Dermis microvascular lymphatic vessel endothelial cell (primary cell): ENCODE measurements at regions not wholly inside any gene's neighbourhood (a gene's known extent, or its start where the extent isn't known, plus 50 kb on each side); places are given as distances from the start of the nearest gene placed in this dataset.
A peak's percentile ranks its signal among the peaks of the same experiment; 100 is the strongest.
"Not testable (repeated sequence)": the region's sequence is repeated elsewhere in the genome, so short reads cannot be mapped to it uniquely, and the experiment has no call there.

Source experiments
- DNase-seq, 2 donors: peaks; one replicate each; pipeline versions ENCODE4 v3.0.0 to v3.0.0-alpha.2; 2010; ENCODE audit warnings: low read depth in 2 of 2

DNA sequence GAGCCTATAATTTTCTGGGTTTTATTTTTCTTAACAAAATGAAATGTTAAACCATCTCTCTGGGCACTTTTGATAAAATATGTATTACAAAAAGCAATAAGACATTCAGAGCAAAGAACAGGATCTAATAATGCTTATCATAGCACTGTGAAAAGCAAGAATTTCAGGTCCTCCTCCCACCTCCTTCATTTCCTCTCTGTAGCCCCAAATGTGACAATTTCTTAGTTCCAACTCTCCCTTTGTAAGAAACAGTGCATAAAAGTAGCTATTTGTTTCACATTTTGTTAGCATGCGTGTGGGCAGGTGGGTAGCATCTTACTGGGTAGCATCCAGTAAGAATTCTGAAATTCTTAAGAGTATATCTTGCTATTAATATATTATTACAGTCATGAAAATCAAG, 130.9 kb upstream of the RASA1 start:
- no peak for DNase-seq

DNA sequence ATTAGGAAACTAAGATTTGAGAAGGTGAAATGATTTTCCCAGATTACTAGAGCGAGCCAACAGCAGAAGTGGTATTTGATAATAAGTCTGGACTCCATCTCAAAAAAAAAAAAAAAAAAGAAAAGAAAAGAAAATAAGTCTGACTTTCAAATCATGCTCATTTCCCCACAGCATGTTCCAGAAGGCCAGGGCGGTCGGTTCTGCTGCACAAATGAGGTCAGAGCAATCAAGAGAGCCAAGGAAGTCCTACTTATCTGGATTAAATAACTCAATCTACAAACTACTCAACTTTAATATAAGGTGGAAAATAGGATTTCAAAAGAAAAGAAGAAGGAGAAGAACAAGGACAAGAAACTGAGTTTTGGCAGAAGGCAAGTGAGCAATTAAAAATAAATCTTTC, 130.4 kb upstream of the RASA1 start:
- no peak for DNase-seq

DNA sequence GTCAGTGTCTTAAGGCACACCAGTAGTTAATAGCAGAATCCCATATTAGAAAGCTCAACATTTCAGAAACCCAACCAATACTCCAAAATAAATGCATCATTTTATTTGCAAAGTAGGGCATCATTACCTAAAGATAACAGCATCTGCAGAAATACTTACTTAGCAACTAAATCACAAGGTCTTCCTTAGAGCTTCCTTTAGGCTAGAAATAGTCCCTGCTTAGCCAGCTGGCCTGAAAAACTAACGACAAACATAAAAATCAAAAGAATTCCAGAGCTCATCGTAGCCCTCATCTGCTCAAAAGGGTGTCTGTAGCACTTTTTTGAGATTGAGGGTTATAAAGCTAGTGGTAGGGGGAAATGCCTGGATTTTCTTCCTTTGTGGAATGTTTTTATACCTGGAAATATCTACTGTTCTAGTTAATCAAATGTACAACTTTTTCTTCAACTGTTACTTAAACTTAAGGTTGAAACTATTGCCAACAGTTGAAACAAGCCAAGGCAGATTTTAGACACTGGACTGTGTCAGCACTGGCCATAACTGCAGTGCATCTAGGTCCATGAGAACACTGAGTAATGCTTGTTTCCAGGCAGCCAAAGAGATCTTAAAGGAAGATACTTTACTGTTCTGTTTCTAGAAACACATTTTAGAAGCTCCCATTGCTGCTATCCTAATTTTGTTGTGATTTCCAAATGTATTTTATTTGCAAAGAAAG, 129.4 kb upstream of the RASA1 start:
- no peak for DNase-seq

DNA sequence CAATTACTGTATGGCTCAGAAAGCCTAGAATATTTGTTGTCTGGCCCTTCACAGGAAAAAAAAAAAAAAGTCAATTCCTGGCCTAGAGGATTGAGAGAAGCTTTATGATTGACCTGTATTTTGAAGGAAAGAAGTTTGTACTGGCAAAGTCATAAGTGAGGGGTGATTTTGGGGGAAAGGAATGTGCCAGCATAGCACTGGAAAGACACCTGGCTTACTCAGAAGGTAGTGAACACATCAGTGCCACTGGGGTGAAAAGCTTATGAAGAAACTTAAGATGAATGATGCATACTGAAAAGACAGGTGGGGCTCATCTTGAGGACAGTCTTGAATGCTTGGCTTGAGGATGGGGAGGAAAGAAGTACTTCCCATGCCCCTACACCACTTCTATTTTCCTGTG, 127.9 kb upstream of the RASA1 start:
- no peak for DNase-seq

DNA sequence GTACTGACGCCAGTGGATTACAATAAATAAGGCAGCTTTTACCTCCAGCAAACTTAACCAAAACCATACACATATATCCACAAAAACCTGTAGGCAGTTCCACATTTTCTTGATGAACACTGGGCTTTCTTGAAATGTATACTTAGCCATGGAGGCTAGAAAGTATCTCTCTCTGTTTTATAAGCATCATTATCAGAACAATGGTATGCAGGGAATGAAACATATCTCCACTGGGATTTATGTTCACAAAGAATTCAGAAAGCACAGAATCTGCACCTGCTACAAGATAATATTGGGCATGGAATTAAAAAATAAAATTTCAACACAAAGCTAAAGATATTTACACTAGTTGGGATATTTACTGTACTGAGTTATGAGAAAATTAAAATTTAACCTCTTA, 126.1 kb upstream of the RASA1 start:
- DNase-seq: no peak

DNA sequence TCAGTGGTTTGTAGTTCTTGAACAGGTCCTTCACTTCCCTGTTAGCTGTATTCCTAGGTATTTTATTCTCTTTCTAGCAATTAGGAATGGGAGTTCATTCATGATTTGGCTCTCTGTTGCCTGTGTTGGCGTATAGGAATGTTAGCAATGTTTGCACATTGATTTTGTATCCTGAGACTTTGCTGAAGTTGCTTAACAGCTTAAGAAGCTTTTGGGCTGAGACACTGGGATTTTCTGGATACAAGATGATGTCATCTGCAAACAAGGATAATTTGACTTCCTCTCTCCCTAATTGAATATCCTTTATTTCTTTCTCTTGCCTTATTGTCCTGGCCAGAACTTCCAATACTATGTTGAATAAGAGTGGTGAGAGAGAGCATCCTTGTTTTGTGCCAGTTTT, 121.8 kb upstream of the RASA1 start:
- not testable (repeated sequence) for DNase-seq

DNA sequence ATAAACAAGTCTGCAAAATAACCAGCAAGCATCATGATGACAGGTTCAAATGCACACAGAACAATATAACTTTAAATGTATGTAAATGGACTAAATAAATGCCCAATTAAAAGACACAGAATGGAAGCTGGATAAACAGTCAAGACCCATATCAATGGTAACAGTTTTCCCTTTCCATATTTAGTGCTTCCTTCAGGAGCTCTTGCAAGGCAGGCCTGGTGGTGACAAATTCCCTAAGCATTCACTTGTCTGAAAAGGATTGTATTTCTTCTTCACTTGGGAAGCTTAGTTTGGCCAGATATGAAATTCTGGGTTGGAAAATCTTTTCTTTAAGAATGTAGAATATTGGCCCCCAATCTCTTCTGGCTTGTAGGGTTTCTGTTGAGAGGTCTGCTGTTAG, 120.2 kb upstream of the RASA1 start:
- DNase-seq: no peak

DNA sequence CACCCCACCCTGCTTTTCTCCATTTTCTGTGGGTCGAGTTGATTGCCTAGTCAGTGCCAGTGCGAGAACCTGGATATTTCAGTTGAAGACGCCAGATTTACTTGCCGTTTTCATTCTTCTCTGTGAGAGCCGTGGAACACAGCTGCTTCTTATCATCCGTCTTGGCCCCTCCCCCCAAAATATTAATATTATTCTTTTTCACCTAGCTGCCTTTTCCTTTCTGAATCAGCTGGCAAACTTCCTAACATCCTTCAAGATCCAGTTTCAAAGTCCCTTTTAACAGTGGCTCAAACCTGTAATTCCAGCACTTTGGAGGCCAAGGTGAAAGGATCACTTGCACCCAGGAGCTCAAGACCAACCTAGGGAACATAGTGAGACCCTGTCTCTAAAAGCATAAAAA, 117.1 kb upstream of the RASA1 start:
- DNase-seq: peak in 1 of 2 donors; percentile 15

DNA sequence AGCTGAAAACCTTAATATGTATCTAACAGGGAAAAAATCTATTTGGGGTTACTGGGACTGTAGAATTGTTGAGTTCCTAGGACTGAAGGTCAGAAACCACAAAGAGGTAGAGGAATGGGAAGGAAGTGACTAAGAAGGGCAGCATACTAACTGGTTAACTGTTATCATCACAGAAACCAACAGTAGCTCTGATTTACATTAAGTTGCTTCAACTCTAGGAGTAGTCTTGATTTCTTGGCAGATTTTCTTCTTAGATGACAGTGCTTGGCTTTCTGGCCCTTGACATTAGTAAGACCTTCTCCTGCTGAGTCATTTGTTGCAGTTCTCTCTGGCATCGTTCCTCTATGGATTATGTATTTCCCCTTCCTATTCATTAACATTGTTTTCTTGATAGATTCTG, 116.1 kb upstream of the RASA1 start:
- DNase-seq: peak in 1 of 2 donors; percentile 85

DNA sequence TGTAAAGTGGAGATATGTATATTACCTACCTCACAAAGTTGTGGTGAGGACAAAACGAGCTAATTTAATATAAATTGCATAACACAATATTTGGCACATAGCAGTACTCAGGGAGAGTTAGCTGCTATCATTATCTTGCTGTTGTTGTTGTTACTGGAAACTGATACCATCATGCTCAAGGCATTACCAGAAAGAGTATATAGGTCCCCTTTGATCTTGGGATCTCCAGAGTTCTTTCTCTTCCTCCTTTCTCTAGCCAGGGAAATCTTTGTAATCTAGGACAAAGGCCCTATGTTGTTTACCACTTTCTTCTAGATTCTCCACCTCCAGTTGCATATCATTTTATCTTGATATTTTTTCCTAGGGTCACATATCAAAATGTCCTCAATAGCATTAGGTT, 114.8 kb upstream of the RASA1 start:
- no peak for DNase-seq

DNA sequence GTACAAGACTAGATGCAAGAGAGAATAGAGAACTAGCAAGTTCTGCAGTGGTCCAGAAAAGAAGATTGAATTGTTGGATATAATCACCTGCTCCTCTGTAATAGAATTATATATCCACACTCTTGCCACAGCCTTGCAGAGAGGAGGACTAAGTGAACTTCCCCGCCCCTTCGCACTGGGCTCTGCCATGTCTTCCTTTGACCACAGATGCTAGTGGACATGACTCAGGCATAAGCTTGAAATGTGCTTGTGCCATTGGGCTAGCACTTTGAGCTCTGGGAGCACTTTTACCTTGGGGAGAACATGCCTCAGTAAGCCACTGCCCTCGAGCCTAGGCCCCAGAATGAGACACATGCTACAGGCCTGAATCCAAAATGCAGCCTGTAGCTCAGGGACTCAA, 113.5 kb upstream of the RASA1 start:
- DNase-seq: no peak

DNA sequence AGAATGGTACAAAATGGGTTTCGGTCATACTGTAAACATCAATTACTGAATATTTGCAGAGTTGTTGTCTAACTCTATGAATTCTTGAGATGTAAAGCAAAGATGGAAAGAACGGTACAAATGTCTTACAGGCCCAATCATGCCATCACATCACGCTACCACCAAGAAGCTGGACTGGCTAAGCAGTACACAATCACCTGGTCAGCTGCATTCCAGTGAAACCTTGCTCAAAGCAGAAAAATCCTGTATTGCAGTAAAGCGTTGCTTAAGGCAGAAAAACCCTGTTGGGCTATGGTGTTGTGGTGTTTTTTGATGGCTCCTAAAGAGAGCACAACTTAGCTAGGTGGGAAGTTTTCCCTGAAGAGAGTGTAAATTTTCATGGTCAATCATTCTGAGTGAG, 112.6 kb upstream of the RASA1 start:
- no peak for DNase-seq

DNA sequence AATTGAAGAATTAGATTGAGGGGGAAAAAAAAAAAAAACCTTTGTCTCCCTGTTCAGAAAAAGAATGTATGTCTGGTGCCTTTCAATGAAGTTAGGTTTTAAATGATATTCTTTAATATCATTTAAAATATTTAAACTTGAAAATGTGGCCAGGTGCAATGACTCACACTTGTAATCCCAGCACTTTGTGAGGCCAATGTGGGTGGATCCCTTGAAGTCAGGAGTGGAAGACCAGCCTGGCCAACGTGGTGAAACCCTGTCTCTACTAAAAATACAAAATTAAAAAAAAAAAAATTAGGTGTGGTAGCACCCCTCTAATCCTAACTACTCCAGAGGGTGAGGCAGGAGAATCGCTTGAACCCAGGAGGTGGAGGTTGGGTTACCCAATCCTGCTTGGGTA, 111.1 kb upstream of the RASA1 start:
- no peak for DNase-seq

DNA sequence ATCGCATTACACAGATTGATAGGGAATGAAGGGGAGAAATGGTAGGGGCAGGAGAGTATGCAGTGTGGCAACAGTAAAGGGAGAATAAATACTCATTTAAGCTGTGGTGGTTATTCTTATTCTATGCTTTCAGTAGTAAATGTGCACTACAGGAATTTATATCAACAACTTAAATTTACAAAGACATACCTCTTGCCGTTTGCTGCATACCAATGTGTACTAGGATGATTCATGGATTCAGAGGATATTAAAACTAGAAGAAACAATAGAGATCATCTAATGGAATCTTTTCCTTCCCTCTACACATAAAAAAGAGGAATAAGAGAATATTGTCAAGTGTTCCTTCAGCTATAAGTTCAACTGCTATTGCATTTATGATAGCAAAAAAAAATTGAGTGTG, 103.3 kb upstream of the RASA1 start:
- DNase-seq: peak in 1 of 2 donors; percentile 3

DNA sequence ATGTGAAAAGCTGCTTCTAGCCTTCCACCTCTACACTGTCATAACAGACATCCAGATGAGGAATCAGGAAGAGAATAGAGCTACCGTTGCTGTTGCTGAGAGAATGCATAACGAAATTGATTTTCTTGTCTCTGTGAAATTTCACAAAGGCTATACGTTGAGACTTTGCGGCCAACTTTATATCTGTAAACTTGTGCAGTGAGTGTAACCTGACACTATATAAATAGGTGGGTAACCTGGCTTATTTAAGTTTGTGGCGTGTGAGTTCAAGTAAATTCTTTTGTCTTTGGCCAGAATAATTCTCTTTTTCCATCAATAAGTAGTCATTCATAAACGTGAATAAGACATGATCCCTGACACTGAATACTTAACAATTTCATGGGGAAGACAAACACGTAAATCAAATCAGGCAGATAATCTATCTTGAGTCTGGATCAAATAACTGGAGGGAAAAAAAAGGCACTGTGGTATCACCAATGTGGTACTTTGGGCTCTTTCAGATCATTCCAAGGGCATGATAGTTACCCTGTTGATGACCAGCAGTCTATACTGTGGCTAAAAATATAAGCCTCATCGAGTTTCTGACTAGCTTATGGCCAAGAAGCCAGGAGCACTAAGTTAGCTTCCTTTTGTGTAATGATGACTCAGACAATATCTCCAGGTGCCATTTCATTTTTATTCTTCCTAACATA, 98.2 kb upstream of the RASA1 start:
- DNase-seq: peak in 1 of 2 donors; percentile 20

DNA sequence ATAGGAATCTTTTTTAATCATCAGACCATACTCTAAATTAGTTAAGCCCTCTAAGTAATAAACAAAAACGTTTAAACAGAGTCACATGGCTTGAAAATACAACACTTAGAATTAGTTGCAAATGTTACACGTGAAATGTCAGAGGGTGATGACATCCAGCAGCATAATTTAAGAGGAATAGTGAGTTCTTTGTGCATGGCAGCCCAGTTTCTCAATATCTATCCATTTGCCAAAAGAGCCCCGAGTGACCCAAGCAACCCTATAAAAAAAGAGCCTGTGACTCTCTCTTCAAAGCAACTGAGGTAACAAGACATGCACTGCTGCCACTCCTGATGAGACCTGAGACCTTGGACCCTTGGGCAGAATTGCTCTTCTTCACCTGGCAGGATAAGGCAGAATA, 96.9 kb upstream of the RASA1 start:
- no peak for DNase-seq

DNA sequence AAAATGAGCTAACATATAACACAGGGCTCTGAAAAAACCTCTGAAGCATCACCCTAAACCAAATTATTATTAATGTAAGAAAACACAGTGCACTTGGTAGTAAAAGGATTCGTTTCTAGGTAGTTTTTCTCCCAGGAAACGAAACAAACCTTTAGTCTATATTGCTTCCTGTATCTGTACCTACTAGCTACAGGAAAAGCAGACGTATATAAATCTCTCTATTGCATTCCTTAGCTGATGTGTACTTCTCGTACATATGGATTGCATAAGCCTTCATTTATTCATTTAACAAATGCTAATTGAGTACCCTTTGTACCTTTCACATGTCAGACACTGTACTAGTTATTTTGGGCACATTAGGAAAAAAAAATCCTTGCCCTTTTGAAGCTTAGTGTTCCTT, 85.0 kb upstream of the RASA1 start:
- no peak for DNase-seq

DNA sequence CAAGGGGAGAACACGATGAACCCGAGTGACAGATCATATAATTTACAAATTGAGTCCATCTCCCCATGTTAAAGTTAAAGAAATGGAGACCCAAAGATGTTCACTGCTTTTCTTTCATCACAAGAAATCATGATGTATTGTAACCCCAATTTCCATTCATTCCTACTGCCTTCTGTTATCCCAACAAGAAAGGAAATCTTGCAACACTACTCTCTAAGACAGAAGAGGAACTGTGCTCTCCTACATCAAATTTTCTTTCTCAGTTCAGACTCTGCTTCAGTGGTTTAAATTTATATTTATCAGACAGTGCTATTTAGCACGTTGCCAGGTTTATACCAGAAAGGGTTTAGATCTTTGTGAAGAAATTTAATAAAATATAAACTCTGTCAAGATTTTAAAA, 83.8 kb upstream of the RASA1 start:
- DNase-seq: no peak

DNA sequence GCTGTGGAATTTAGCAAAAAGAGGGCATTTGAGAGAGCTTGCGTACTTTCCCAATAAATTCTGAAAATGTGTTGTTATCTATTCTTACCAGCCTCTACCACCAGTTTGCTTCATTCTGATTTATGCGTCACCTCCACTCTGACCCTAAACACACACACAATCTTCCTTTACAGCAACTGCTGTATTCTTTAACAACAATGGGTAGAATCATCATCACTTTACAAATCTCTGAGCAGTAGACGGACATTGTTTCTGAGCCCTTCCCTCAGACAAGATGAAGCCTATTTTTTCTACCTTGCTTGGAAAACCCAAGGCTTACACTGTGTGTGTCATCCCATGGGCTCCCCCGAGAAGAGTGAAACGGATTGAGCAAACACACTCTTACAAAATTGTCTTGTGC, 83.1 kb upstream of the RASA1 start:
- no peak for DNase-seq

DNA sequence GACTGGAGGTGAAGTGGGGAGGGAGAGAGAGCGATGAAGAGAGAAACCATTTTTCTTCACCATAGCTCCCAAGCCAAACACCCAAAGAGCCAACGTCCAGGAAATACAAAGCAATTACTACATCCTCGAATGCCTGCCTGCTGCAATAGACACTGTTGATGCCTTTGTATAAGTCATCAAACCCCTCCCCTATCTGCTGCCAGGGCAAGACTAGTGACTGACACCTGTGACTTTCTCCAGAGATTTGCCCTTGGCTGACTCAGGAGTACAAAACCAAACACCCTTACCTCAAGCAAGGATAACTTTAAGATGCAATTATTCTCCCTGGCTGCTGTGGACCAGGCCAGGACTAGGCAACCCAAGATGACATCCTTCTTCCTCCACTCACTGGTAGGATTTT, 81.8 kb upstream of the RASA1 start:
- DNase-seq: peak in 1 of 2 donors; percentile 31

DNA sequence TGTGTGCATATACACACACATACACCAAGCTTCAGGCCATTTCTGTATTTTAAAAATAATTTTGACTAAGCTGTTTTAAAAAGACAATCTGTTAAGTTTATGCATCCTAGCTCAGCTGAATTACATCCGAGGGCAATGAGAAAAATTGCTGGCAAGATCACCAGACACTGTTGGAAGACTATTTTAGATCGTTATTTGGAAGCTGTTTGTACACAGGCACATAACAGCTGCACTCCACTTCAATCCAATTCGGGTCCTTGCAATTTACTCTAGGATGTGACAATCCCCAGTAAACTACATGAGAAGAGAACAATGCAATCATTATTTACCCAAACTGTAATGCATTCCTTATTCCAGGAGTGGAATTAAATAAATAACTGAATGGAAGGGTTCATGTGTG, 79.3 kb upstream of the RASA1 start:
- no peak for DNase-seq

DNA sequence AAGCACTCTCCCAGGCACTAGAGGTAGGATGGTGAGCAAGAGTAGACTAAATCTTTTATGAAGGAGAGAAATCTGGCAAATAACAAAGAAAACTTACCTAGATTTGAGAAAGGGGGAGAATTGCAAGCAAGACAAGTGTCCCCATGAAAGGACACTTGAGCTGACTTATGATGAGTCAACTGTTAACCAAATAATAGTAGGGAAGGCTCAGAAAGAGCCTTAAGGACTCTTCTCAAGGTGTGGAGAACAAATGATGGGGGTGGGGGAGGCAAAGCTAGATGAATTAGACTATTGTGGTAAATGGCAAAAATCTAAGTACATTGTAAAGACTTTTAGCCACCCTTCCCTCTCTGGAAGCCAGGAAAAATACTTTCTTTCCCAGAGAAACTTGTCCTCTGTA, 77.6 kb upstream of the RASA1 start:
- no peak for DNase-seq

DNA sequence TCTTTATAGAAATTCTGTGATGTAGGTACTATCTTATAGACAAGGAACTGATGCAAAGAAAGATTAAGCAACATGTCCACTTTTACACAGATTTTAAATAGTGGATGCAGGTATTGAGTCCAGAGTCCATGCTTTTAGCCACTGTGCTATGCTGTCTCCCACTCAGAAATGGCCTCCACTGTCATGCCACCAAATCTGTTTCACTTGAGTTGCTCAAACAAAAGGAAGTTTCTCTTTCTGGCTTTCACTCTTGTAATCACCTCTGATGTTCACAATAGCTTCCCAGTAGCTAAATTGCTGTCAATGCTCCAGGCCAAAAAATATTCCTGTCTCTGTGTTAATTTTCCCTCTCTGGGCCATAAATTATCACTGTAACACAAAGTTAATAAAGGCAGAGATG, 77.0 kb upstream of the RASA1 start:
- DNase-seq: no peak

DNA sequence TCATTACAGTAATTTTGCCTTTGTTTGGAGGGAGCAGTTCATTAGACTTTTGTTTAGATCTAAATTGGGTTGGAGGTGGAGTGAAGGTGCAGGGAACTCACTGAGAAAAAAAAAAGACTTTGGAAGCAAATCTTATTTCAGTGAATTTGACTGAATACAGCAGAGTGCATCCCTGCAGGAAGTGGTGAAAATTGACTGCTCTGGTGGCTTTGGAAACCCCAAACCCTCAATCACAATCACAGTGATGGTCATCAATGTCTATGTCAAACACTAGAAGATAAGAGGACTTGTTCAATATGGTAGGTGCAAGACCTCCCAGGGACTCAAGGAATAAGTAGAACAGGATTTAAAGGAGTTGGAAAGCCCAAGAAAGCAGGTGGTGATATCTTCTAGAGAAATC, 76.0 kb upstream of the RASA1 start:
- DNase-seq: no peak
